ENCODE measurements at regions not wholly inside any gene's neighbourhood (a gene's known extent, or its start where the extent isn't known, plus 50 kb on each side); places are given as distances from the start of the nearest gene placed in this dataset.

- no peaks in the 10 kb centered on the region for H3K36me3 ChIP-seq (ENCODE audit: control insufficient read depth, insufficient read depth, low read length)
- no peaks in the 10 kb centered on the region for H3K9me3 ChIP-seq (ENCODE audit: control insufficient read depth, low read length)
- H3K4me3 ChIP-seq (ENCODE audit: insufficient read depth, low read depth, low read length, poor library complexity, severe bottlenecking) = no peak overlapping the region
These were observed 496.8 kb upstream of the CITED2 start for GRCh38 chr6:139871165-139871710.

GRCh38 chr6:139868576-139868975, 494.1 kb upstream of the CITED2 start:
- no peaks in the 10 kb centered on the region for H3K27me3 ChIP-seq (replicated peaks; ENCODE audit: control insufficient read depth, insufficient read depth, low read length, poor library complexity, severe bottlenecking)
- H3K9me3 ChIP-seq (ENCODE audit: control insufficient read depth, low read length) = no peaks in the 10 kb centered on the region
- DNase-seq = no peak
- H3K27ac ChIP-seq (ENCODE audit: insufficient read depth, low read length, poor library complexity, severe bottlenecking) = no peak overlapping the region
- H3K36me3 ChIP-seq (ENCODE audit: control insufficient read depth, insufficient read depth, low read length) = no peaks in the 10 kb centered on the region
- no peaks in the 10 kb centered on the region for H3K4me1 ChIP-seq (ENCODE audit: control insufficient read depth, insufficient read depth, low read length, poor library complexity, severe bottlenecking)
- no peak overlapping the region for H3K4me3 ChIP-seq (ENCODE audit: insufficient read depth, low read depth, low read length, poor library complexity, severe bottlenecking)

More at GRCh38 chr6:139871165-139871710, 496.8 kb upstream of the CITED2 start:
- no peaks in the 10 kb centered on the region for H3K27me3 ChIP-seq (replicated peaks; ENCODE audit: control insufficient read depth, insufficient read depth, low read length, poor library complexity, severe bottlenecking)
- no peak for DNase-seq
- H3K27ac ChIP-seq (ENCODE audit: insufficient read depth, low read length, poor library complexity, severe bottlenecking) = no peak overlapping the region
- no peaks in the 10 kb centered on the region for H3K4me1 ChIP-seq (ENCODE audit: control insufficient read depth, insufficient read depth, low read length, poor library complexity, severe bottlenecking)

DNA sequence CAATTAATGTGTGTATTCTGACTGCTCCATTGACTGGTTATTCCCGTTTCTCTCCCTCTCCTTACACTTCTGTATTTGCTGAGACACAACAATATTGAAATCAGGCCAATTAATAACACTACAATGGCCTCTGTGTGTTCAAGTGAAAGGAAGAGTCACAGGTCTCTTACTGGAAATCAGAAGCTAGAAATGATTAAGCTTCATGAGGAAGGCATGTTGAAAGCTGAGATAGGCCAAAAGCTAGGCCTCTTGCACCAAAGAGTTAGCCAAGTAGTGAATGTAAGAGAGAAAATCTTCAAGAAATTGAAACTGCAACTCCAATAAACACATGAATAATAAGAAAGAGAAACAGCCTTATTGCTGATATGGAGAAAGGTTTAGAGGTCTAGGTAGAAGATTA, 489.5 kb upstream of the CITED2 start:
- Histone ChIP-seq H3K27ac (ENCODE audit: insufficient read depth, low read length, poor library complexity, severe bottlenecking) (no peak overlapping the region), H3K9me3 (ENCODE audit: control insufficient read depth, low read length) (no peaks in the 10 kb centered on the region), H3K27me3 (replicated peaks; ENCODE audit: control insufficient read depth, insufficient read depth, low read length, poor library complexity, severe bottlenecking) (no peaks in the 10 kb centered on the region), H3K4me1 (ENCODE audit: control insufficient read depth, insufficient read depth, low read length, poor library complexity, severe bottlenecking) (no peaks in the 10 kb centered on the region), H3K4me3 (ENCODE audit: insufficient read depth, low read depth, low read length, poor library complexity, severe bottlenecking) (no peak overlapping the region), H3K36me3 (ENCODE audit: control insufficient read depth, insufficient read depth, low read length) (no peaks in the 10 kb centered on the region)
- DNase-seq = no peak

- H3K27me3 ChIP-seq (replicated peaks; ENCODE audit: control insufficient read depth, insufficient read depth, low read length, poor library complexity, severe bottlenecking) = no peaks in the 10 kb centered on the region
- no peak for DNase-seq
- no peaks in the 10 kb centered on the region for H3K36me3 ChIP-seq (ENCODE audit: control insufficient read depth, insufficient read depth, low read length)
- H3K9me3 ChIP-seq (ENCODE audit: control insufficient read depth, low read length) = no peaks in the 10 kb centered on the region
- no peaks in the 10 kb centered on the region for H3K4me1 ChIP-seq (ENCODE audit: control insufficient read depth, insufficient read depth, low read length, poor library complexity, severe bottlenecking)
- no peak overlapping the region for H3K4me3 ChIP-seq (ENCODE audit: insufficient read depth, low read depth, low read length, poor library complexity, severe bottlenecking)
- H3K27ac ChIP-seq (ENCODE audit: insufficient read depth, low read length, poor library complexity, severe bottlenecking) = no peak overlapping the region
These were observed 488.9 kb upstream of the CITED2 start for GRCh38 chr6:139863346-139863745.

DNA sequence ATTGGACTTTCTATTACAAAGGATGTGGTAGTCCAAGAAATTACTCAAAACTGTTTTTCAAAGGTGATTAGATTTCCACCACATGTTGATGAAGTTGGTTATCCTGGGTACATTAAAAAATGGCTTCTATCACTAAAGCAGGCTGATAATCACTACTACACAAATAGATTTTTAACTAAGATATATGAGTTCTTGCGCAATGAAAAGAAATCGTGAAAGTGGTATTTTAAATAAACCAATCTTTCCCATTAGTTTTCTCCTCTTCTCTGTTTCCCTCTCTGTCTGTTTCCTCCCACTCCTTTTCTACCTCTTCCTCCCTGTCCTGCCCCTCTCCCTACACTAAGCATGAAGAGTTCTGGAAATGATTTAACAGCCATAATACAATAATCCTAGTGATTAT, 487.9 kb upstream of the CITED2 start:
- H3K27ac ChIP-seq (ENCODE audit: insufficient read depth, low read length, poor library complexity, severe bottlenecking) = no peak overlapping the region

GRCh38 chr6:139860203-139860602, 485.8 kb upstream of the CITED2 start:
- Histone ChIP-seq H3K27me3 (replicated peaks; ENCODE audit: control insufficient read depth, insufficient read depth, low read length, poor library complexity, severe bottlenecking) (no peaks in the 10 kb centered on the region), H3K27ac (ENCODE audit: insufficient read depth, low read length, poor library complexity, severe bottlenecking) (no peak overlapping the region), H3K9me3 (ENCODE audit: control insufficient read depth, low read length) (no peaks in the 10 kb centered on the region), H3K4me3 (ENCODE audit: insufficient read depth, low read depth, low read length, poor library complexity, severe bottlenecking) (no peak overlapping the region), H3K36me3 (ENCODE audit: control insufficient read depth, insufficient read depth, low read length) (no peaks in the 10 kb centered on the region), H3K4me1 (ENCODE audit: control insufficient read depth, insufficient read depth, low read length, poor library complexity, severe bottlenecking) (no peaks in the 10 kb centered on the region)
- DNase-seq = no peak

More for the DNA sequence above, 487.9 kb upstream of the CITED2 start:
- Histone ChIP-seq H3K4me3 (ENCODE audit: insufficient read depth, low read depth, low read length, poor library complexity, severe bottlenecking) (no peak overlapping the region), H3K36me3 (ENCODE audit: control insufficient read depth, insufficient read depth, low read length) (no peaks in the 10 kb centered on the region), H3K27me3 (replicated peaks; ENCODE audit: control insufficient read depth, insufficient read depth, low read length, poor library complexity, severe bottlenecking) (no peaks in the 10 kb centered on the region), H3K4me1 (ENCODE audit: control insufficient read depth, insufficient read depth, low read length, poor library complexity, severe bottlenecking) (no peaks in the 10 kb centered on the region), H3K9me3 (ENCODE audit: control insufficient read depth, low read length) (no peaks in the 10 kb centered on the region)
- DNase-seq = no peak

- H3K9me3 ChIP-seq (ENCODE audit: control insufficient read depth, low read length) = no peaks in the 10 kb centered on the region
- H3K27me3 ChIP-seq (replicated peaks; ENCODE audit: control insufficient read depth, insufficient read depth, low read length, poor library complexity, severe bottlenecking) = no peaks in the 10 kb centered on the region
- no peak overlapping the region for H3K4me3 ChIP-seq (ENCODE audit: insufficient read depth, low read depth, low read length, poor library complexity, severe bottlenecking)
- H3K27ac ChIP-seq (ENCODE audit: insufficient read depth, low read length, poor library complexity, severe bottlenecking) = no peak overlapping the region
- DNase-seq = no peak
- H3K4me1 ChIP-seq (ENCODE audit: control insufficient read depth, insufficient read depth, low read length, poor library complexity, severe bottlenecking) = no peaks in the 10 kb centered on the region
- H3K36me3 ChIP-seq (ENCODE audit: control insufficient read depth, insufficient read depth, low read length) = no peaks in the 10 kb centered on the region
These were observed 484.0 kb upstream of the CITED2 start for GRCh38 chr6:139858429-139858828.

DNA sequence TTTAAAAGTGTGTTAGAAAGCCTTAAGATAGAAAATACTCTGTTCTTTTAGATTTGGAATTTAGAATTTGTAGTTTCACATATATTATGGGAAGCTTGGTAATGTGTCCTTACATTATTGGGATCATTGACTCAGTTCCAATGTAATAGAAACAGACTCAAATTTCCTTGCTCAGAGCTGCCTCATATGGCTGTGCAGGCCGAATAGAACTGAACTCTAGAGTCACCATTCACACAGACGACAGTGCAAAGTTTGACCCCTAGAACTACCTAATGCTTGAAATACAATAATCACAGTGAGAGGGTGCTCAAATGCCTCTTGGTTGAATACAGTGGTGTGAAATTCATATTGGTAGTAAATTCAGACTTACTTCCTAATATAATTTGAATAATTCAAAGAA, 482.7 kb upstream of the CITED2 start:
- H3K9me3 ChIP-seq (ENCODE audit: control insufficient read depth, low read length) = no peaks in the 10 kb centered on the region
- no peaks in the 10 kb centered on the region for H3K36me3 ChIP-seq (ENCODE audit: control insufficient read depth, insufficient read depth, low read length)
- H3K27ac ChIP-seq (ENCODE audit: insufficient read depth, low read length, poor library complexity, severe bottlenecking) = no peak overlapping the region
- H3K4me1 ChIP-seq (ENCODE audit: control insufficient read depth, insufficient read depth, low read length, poor library complexity, severe bottlenecking) = no peaks in the 10 kb centered on the region
- DNase-seq = no peak
- H3K27me3 ChIP-seq (replicated peaks; ENCODE audit: control insufficient read depth, insufficient read depth, low read length, poor library complexity, severe bottlenecking) = no peaks in the 10 kb centered on the region
- H3K4me3 ChIP-seq (ENCODE audit: insufficient read depth, low read depth, low read length, poor library complexity, severe bottlenecking) = no peak overlapping the region

DNA sequence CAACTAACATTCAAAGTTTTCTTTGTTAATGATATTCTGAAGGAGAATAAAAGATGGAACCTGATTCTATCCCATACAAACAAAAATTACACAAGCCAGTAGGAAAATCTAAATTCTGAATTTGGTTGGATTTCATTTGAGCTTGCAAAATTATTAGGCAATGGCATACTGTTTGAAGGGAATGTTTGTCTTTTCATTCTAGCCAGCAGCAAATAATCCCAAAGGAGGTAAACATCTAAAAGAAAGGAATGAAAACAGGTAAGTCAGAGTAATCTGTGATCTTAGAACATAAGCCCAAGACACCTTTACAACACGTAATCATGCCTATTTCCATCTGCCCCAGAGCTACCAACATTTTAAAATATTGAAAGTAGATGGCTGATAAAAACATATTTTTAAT, 482.1 kb upstream of the CITED2 start:
- Histone ChIP-seq H3K27me3 (replicated peaks; ENCODE audit: control insufficient read depth, insufficient read depth, low read length, poor library complexity, severe bottlenecking) (no peaks in the 10 kb centered on the region), H3K27ac (ENCODE audit: insufficient read depth, low read length, poor library complexity, severe bottlenecking) (no peak overlapping the region), H3K36me3 (ENCODE audit: control insufficient read depth, insufficient read depth, low read length) (no peaks in the 10 kb centered on the region), H3K9me3 (ENCODE audit: control insufficient read depth, low read length) (no peaks in the 10 kb centered on the region), H3K4me1 (ENCODE audit: control insufficient read depth, insufficient read depth, low read length, poor library complexity, severe bottlenecking) (no peaks in the 10 kb centered on the region), H3K4me3 (ENCODE audit: insufficient read depth, low read depth, low read length, poor library complexity, severe bottlenecking) (no peak overlapping the region)
- no peak for DNase-seq

- H3K36me3 ChIP-seq (ENCODE audit: control insufficient read depth, insufficient read depth, low read length) = no peaks in the 10 kb centered on the region
- H3K9me3 ChIP-seq (ENCODE audit: control insufficient read depth, low read length) = no peaks in the 10 kb centered on the region
- H3K4me3 ChIP-seq (ENCODE audit: insufficient read depth, low read depth, low read length, poor library complexity, severe bottlenecking) = no peak overlapping the region
- H3K27me3 ChIP-seq (replicated peaks; ENCODE audit: control insufficient read depth, insufficient read depth, low read length, poor library complexity, severe bottlenecking) = no peaks in the 10 kb centered on the region
- no peaks in the 10 kb centered on the region for H3K4me1 ChIP-seq (ENCODE audit: control insufficient read depth, insufficient read depth, low read length, poor library complexity, severe bottlenecking)
- H3K27ac ChIP-seq (ENCODE audit: insufficient read depth, low read length, poor library complexity, severe bottlenecking) = no peak overlapping the region
- no peak for DNase-seq
These were observed 481.3 kb upstream of the CITED2 start for GRCh38 chr6:139855671-139856311.

All from effector memory CD4-positive, alpha-beta T cell (primary cell).